ENCODE measurements at regions not wholly inside any gene's neighbourhood (a gene's known extent, or its start where the extent isn't known, plus 50 kb on each side); places are given as distances from the start of the nearest gene placed in this dataset.
A peak's percentile ranks its signal among the peaks of the same experiment; 100 is the strongest.

DNA sequence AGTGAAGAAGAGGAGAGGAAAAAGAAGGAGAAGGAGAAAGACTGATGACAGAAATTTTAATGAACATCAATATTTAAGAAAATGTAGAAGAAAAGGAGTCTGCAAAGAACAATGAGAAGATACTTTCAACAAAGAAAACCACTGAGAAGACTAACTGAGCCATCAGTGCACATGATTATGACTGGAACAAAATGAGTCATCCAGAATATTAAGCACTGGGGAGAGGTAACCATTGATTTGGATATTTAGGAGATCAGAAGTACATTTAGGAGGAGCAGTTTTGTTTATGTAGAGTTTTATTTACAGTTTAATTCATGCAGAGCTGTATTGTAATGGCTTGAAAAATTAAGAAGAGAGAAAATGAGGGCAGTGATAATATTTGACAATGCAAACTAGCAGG, 159.1 kb downstream of the C12orf50 start:
- TF ChIP-seq, protein P1, sequence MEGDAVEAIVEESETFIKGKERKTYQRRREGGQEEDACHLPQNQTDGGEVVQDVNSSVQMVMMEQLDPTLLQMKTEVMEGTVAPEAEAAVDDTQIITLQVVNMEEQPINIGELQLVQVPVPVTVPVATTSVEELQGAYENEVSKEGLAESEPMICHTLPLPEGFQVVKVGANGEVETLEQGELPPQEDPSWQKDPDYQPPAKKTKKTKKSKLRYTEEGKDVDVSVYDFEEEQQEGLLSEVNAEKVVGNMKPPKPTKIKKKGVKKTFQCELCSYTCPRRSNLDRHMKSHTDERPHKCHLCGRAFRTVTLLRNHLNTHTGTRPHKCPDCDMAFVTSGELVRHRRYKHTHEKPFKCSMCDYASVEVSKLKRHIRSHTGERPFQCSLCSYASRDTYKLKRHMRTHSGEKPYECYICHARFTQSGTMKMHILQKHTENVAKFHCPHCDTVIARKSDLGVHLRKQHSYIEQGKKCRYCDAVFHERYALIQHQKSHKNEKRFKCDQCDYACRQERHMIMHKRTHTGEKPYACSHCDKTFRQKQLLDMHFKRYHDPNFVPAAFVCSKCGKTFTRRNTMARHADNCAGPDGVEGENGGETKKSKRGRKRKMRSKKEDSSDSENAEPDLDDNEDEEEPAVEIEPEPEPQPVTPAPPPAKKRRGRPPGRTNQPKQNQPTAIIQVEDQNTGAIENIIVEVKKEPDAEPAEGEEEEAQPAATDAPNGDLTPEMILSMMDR (IDR thresholded peaks at IDR 0.05; ENCODE audit: borderline replicate concordance, insufficient read depth, low read depth, low read length) = no peak
- H3K4me3 ChIP-seq (ENCODE audit: low read depth, low read length) = no peak overlapping the region

DNA sequence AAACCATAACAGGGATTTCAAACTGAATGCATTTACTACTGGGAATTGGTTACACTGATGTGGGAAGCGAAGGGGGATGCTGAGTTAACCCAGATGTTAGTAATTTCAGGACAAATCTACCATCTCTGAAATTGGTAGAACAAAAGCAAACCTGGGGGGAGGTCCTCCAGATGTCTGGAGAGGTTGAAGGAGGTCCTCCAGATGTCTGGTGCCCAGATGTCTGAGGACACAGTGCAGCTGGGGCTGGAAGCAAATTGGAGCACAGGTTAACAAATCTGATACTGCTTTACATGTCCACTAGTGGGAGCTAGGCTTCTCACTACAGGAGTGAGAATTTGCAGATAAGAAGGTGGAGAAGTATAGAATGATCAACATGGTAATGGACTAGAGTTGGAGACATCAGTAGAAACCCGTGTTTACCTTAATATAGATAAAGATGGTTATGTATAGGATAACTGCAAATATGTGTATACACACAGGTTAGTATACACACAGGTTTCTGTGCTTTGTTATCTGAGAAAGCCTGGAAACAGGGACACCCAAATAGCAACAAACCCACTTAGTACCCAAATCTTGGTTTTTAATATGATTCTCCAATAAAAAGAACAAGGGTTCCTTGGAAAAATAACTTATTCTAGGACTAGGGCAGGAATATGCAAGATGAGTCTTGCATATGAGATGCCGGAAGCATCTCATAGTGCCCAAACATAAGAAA, 162.5 kb downstream of the C12orf50 start:
- TF ChIP-seq, protein P1 (IDR thresholded peaks at IDR 0.05; ENCODE audit: borderline replicate concordance, insufficient read depth, low read depth, low read length) = peak; percentile 45; the same call in 1 of the 2 replicates
- H3K4me3 ChIP-seq (ENCODE audit: low read depth, low read length) = no peak overlapping the region

DNA sequence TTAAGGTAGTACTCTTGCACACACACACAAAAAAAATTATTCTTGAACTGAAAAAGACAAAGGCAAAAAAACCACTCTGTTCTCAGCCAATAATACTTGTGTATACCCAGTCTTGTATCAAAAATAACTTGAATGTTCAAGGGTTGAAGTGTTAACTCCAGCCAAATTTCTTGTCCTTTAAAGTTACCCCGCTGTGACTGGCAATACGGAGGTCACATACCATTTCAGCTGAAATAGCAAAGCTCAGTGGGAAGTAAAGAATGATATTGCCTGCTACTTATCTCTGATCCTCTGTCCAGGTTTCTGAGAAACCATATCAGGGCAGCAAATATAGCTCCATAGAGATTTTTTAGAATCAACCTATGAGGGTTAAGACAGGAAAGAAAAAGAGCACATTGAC, 167.4 kb downstream of the C12orf50 start:
- no peak overlapping the region for H3K4me3 ChIP-seq (ENCODE audit: low read depth, low read length)
- TF ChIP-seq, protein P1 (IDR thresholded peaks at IDR 0.05; ENCODE audit: borderline replicate concordance, insufficient read depth, low read depth, low read length) = no peak

DNA sequence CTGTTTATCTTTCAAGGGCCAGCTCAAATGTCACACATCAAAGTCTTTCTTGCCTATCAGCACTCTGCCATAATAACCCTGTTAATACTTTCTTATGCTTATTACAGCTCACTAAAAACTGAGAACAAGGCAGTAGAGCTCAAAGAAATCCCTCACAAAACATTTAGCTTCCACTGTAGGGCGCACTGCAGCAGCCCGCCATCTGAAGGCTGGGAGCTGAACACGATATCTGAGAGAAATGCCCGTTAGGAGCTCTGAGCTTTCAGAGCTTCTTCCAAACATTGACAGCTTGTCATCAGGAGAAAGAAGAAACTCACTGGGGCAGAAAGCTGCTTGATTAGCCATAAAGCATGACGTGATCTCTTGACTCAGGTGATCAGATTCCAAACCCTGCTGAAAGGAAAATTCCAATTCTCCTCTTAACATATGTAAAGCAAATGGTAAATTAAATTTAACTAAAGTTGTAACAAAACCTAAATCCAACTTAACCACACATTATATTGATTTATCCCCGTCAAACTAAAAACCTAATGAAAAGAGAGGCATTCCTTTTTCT, 175.7 kb downstream of the C12orf50 start:
- H3K4me3 ChIP-seq (ENCODE audit: low read depth, low read length) = no peak overlapping the region
- TF ChIP-seq, protein P1 (IDR thresholded peaks at IDR 0.05; ENCODE audit: borderline replicate concordance, insufficient read depth, low read depth, low read length) = no peak

DNA sequence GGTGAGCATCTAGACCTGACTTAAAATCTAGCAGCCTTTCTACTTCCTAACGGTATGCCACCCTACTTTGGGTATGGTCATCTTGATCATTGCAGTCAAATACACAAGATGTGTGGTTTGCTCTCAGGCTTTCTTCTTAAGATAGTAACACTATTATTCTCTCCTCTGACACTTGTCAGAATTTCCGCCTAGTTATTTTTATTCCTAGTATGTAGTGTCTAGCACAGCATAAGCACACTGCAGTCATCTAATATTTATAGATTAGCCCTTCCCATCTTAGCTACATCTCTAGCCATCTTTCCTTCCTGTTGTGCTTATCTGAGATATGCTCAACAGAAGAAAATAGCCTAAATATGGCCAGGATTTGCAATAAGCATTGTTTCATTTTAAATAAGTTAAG, 180.1 kb downstream of the C12orf50 start:
- TF ChIP-seq, protein P1 (IDR thresholded peaks at IDR 0.05; ENCODE audit: borderline replicate concordance, insufficient read depth, low read depth, low read length) = no peak
- H3K4me3 ChIP-seq (ENCODE audit: low read depth, low read length) = no peak overlapping the region

DNA sequence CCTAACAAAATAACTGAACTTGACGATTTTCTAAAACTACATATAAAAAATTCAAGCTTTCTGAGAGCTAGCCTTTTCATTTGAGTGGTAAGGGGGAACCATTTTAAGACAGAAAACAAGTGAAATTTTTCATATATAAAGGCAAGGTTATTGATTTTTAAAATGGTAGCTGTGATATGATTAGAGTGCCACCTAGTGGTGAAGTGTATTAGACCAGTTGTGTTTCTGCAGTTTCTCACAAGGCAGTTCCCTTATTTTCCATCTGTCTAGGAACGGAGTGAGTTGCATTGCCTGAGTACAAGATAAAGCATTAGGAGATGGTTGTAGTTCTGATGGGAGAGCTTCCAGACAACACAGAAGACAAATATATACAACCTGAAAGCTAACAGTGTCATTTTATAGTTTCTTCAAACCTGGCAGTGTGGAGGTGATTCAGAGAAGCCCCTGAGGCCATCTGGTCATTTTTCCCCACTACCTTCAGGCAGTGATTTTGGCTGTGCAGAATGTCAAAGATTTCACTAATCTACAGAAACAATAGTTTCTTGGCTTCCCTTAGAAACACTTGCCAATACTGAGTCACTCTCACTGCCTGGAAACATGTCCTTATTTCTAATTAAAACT, 180.8 kb downstream of the C12orf50 start:
- H3K4me3 ChIP-seq (ENCODE audit: low read depth, low read length) = no peak overlapping the region
- TF ChIP-seq, protein P1 (IDR thresholded peaks at IDR 0.05; ENCODE audit: borderline replicate concordance, insufficient read depth, low read depth, low read length) = peak; percentile 50

DNA sequence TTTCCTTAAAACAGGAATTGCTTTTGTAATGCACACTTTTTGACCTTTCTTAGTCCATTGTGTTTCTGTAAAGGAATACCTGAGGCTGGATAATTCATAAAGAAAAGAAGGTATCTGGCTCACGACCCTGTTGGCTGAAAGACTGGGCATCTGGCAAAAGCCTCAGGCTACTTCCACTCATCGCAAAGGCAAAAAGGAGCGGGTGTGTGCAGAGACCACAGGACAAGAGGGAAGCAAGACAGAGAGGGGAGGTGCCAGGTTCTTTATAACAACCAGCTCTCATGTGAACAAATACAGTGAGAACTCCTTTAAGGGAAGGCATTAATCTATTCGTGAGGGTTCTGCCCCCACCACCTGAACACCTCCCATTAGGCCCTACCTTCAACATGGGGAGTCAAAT, 182.1 kb downstream of the C12orf50 start:
- TF ChIP-seq, protein P1 (IDR thresholded peaks at IDR 0.05; ENCODE audit: borderline replicate concordance, insufficient read depth, low read depth, low read length) = no peak
- no peak overlapping the region for H3K4me3 ChIP-seq (ENCODE audit: low read depth, low read length)

All from GM12875 (cell line).